Adrenal gland (tissue), 9 donors: ENCODE measurements at regions not wholly inside any gene's neighbourhood (a gene's known extent, or its start where the extent isn't known, plus 50 kb on each side); places are given as distances from the start of the nearest gene placed in this dataset.

ENCODE experiments used
- DNase-seq, 7 donors: peaks; one replicate each; pipeline ENCODE4 v3.0.0-alpha.2; 2019 to 2020
- H3K27ac ChIP-seq, 5 donors: fragments of 200-600 bp; sonication (generic) in 4 of 5; 1 replicate in 3 of 5; 2 replicates in 2 of 5; pipeline versions ENCODE4 v1.5.1 to v1.8.0; 2016 to 2020; ENCODE audit warnings: mild to moderate bottlenecking in 1 of 5
- H3K27me3 ChIP-seq: fragments of 200-600 bp; 2 replicates; pipeline ENCODE4 v1.8.0; 2021
- H3K36me3 ChIP-seq, 2 donors: fragments of 200-600 bp; replicated peaks in 1 of 2; 1 replicate in 1 of 2; 2 replicates in 1 of 2; pipeline versions ENCODE4 v1.5.1 to v1.8.0; 2018 to 2022
- H3K4me1 ChIP-seq, 2 donors: fragments of 200-600 bp; replicated peaks in 1 of 2; 1 replicate in 1 of 2; 2 replicates in 1 of 2; pipeline versions ENCODE4 v1.5.1 to v1.8.0; 2018 to 2021
- H3K4me3 ChIP-seq, 4 donors: fragments of 200-600 bp; sonication (generic) in 3 of 4; one replicate each; pipeline ENCODE4 v1.5.1; 2016 to 2018
- H3K9me3 ChIP-seq, 3 donors: fragments of 200-600 bp; sonication (generic) in 1 of 3; replicated peaks in 1 of 3; 1 replicate in 2 of 3; 2 replicates in 1 of 3; pipeline versions ENCODE4 v1.5.1 to v1.8.0; 2016 to 2021
- POLR2A ChIP-seq, 2 donors: fragments of 450-650 bp; IDR thresholded peaks; one replicate each; pipeline ENCODE4 v1.6.1; 2017; ENCODE audit warnings: antibody characterized with exemption in 2 of 2, mild to moderate bottlenecking in 2 of 2, moderate library complexity in 1 of 2
- WGBS, 4 donors: extraction: QIAGEN DNeasy Blood & Tissue Kit in 2 of 4; methylation state at CpG; one replicate each; pipeline versions ENCODE4 v1.1.5 to v1.1.7; 2013 to 2017; 5-methylcytosine and 5-hydroxymethylcytosine counted together
- intact Hi-C, 2 donors: fragments of 100-400 bp; cut with DNase I; formaldehyde crosslinking; loops; one replicate each; pipeline versions ENCODE4 v1.14.1 to v1.15.0; 2022 to 2023
- TF ChIP-seq, protein P1 (sequence below), 6 experiments: fragments of 450-650 bp in 4 of 6; fragments of 200-600 bp in 2 of 6; sonication (generic) in 1 of 6; IDR thresholded peaks; 1 replicate in 5 of 6; 2 replicates in 1 of 6; pipeline versions ENCODE4 v1.5.1 to v1.8.0; 2016 to 2021; ENCODE audit warnings: antibody characterized with exemption in 6 of 6, mild to moderate bottlenecking in 2 of 6, moderate library complexity in 1 of 6
- donor health status: healthy with polysubstance abuse.
- donor health status: Bipolar disorder and iron deficiency.
- donor health status: DM: yes; HTN: yes; CAD: no.
- donor health status: DM: no; HTN: no; CAD: no.
- donor health status: DM: no; HTN: no; CAD: no.

- Histone ChIP-seq H3K27ac (peak overlapping the region in 3 of 5 donors; percentile 48 to 75 (median 63)), H3K36me3 (no peaks in the 10 kb centered on the region), H3K4me3 (no peak overlapping the region), H3K9me3 (no peaks in the 10 kb centered on the region), H3K27me3 (no peaks in the 10 kb centered on the region), H3K4me1 (peaks cover 18 to 48% of the 10 kb centered on the region in 2 donors)
- intact Hi-C loops: no loop called here
- no peak for TF ChIP-seq POLR2A (IDR thresholded peaks at IDR 0.05)
- TF ChIP-seq, protein P1, sequence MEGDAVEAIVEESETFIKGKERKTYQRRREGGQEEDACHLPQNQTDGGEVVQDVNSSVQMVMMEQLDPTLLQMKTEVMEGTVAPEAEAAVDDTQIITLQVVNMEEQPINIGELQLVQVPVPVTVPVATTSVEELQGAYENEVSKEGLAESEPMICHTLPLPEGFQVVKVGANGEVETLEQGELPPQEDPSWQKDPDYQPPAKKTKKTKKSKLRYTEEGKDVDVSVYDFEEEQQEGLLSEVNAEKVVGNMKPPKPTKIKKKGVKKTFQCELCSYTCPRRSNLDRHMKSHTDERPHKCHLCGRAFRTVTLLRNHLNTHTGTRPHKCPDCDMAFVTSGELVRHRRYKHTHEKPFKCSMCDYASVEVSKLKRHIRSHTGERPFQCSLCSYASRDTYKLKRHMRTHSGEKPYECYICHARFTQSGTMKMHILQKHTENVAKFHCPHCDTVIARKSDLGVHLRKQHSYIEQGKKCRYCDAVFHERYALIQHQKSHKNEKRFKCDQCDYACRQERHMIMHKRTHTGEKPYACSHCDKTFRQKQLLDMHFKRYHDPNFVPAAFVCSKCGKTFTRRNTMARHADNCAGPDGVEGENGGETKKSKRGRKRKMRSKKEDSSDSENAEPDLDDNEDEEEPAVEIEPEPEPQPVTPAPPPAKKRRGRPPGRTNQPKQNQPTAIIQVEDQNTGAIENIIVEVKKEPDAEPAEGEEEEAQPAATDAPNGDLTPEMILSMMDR (IDR thresholded peaks at IDR 0.05): no peak
- 59 to 73% (median 65%) methylated on average over 9 of the region's 9 CpGs for WGBS, 4 donors
- peak in 6 of 7 donors; percentile 57 to 75 (median 62) for DNase-seq
Observed at GRCh38 chr20:23145281-23145700, 59.2 kb upstream of the CD93 start.

DNA sequence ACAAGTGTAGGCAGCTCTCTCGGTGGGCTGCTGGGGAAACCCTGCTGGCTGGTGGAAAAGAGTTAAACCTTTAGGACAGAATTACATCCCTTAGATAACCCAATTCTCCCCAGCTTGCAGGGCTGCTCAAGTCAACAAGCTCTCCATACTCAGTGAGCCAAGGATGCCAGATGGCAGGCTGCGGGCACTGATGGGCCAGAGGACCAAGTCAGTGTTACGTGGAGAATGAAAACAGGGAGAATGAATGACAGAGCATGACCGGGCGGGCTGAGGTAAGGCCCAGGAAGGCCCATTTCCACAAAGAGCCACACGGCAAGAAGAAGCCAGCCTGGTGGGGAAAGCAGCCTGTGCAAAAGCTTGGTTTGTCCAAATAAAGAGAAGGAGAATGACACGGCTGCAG is 58.7 kb upstream of the CD93 start:
- intact Hi-C loops: no loop called here
- peak overlapping the region in 3 of 5 donors; percentile 48 to 75 (median 63) for H3K27ac ChIP-seq
- no peaks in the 10 kb centered on the region for H3K9me3 ChIP-seq
- WGBS, 4 donors: 71 to 87% (median 80%) methylated on average over 6 to 7 of the region's 7 CpGs
- H3K4me3 ChIP-seq: no peak overlapping the region
- H3K36me3 ChIP-seq: no peaks in the 10 kb centered on the region
- H3K4me1 ChIP-seq: peaks cover 18 to 48% of the 10 kb centered on the region in 2 donors
- no peak for TF ChIP-seq POLR2A (IDR thresholded peaks at IDR 0.05)
- TF ChIP-seq, protein P1 (IDR thresholded peaks at IDR 0.05): no peak
- no peak for DNase-seq
- H3K27me3 ChIP-seq: no peaks in the 10 kb centered on the region

DNA sequence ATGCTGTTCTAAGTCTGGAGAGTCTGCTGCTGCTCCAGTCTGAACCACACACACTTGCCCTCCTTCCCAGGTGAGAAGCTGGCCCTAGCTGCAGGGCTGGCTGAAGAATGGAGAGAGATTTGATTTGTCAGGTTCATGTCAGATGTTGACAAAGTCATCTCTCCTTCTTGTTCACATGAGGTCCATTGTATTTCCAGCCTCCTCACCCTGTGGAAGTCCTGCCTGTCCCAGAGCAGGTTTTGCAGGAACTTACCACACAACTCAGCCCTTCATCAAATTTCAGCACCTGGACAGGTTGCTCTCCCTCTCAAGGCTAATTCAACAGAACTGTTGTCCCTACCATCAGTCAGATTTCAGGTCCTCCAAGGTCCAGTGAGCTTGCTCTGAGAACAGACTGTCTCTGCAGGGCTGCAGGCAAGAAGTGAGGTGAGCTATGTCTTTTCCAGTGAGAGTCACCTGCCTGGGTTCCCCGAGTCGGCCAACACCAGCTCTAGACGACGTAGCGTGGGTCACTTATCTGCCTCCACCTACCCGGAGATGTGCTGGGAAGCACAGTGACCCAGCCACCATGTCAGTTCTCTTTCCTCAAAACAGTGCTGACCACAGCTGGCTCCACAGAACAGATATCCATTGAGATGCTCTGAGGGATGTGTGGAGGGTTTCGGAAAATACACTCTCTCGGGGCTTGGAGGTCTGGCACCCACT is 58.0 kb upstream of the CD93 start:
- WGBS, 4 donors: 94 to 95% (median 95%) methylated on average over 8 of the region's 8 CpGs
- intact Hi-C loops: no loop called here
- Histone ChIP-seq H3K36me3 (no peaks in the 10 kb centered on the region), H3K9me3 (no peaks in the 10 kb centered on the region), H3K27ac (peak overlapping the region in 1 of 5 donors; percentile 94), H3K4me3 (no peak overlapping the region), H3K27me3 (no peaks in the 10 kb centered on the region), H3K4me1 (peaks cover 18 to 48% of the 10 kb centered on the region in 2 donors)
- peak in 1 of 7 donors; percentile 40 for DNase-seq
- TF ChIP-seq POLR2A (IDR thresholded peaks at IDR 0.05): no peak

- Histone ChIP-seq H3K9me3 (no peaks in the 10 kb centered on the region), H3K27me3 (no peaks in the 10 kb centered on the region), H3K27ac (peak overlapping the region in 4 of 5 donors; percentile 49 to 94 (median 66)), H3K4me1 (peaks cover 18 to 48% of the 10 kb centered on the region in 2 donors), H3K4me3 (no peak overlapping the region), H3K36me3 (no peaks in the 10 kb centered on the region)
- TF ChIP-seq, protein P1 (IDR thresholded peaks at IDR 0.05): peak in 4 of 6 experiments; percentile 17 to 25 (median 19)
- TF ChIP-seq POLR2A (IDR thresholded peaks at IDR 0.05): no peak
- peak; percentile 74 to 94 (median 89) for DNase-seq
- intact Hi-C loops: no loop called here
- 5 to 11% (median 7%) methylated on average over 5 of the region's 5 CpGs for WGBS, 4 donors
Observed at GRCh38 chr20:23143098-23143497, 57.0 kb upstream of the CD93 start.
